Spleen (tissue), 7 donors: ENCODE measurements at regions not wholly inside any gene's neighbourhood (a gene's known extent, or its start where the extent isn't known, plus 50 kb on each side); places are given as distances from the start of the nearest gene placed in this dataset.

Experiments used
- CTCF ChIP-seq, 11 experiments: fragments of 200-600 bp in 7 of 11; fragments of 450-650 bp in 4 of 11; sonication (generic) in 4 of 11; IDR thresholded peaks in 8 of 11; conservative IDR thresholded peaks in 3 of 11; 1 replicate in 7 of 11; 2 replicates in 4 of 11; pipeline versions ENCODE4 v1.4.0 to v1.8.0; 2016 to 2021; ENCODE audit warnings: antibody characterized with exemption in 11 of 11, inconsistent platforms in 4 of 11, mild to moderate bottlenecking in 1 of 11
- POLR2A ChIP-seq, 3 donors: fragments of 450-650 bp; IDR thresholded peaks; one replicate each; pipeline ENCODE4 v1.5.1; 2017; ENCODE audit warnings: antibody characterized with exemption in 3 of 3, mild to moderate bottlenecking in 1 of 3
- POLR2AphosphoS5 ChIP-seq, 3 donors: sonication (generic); formaldehyde crosslinking; IDR thresholded peaks; one replicate each; pipeline ENCODE4 v1.5.1; 2017; ENCODE audit warnings: antibody characterized with exemption in 3 of 3
- donor health status: DM: no; HTN: no; CAD: no; lungs with moderate emphysema.
- donor health status: DM: no; HTN: no; CAD: no.
- donor health status: DM: no; HTN: no; CAD: no.

GRCh38 chr21:24738063-24738462 is 869.2 kb downstream of the MRPL39 start:
- no peak for TF ChIP-seq CTCF (IDR thresholded peaks at IDR 0.05 in 8 of 11, conservative IDR thresholded peaks at IDR 0.05 in 3 of 11)
- TF ChIP-seq POLR2A (IDR thresholded peaks at IDR 0.05) = no peak
- no peak for TF ChIP-seq POLR2AphosphoS5 (IDR thresholded peaks at IDR 0.05)
